Panc1 (cell line): ENCODE measurements at regions not wholly inside any gene's neighbourhood (a gene's known extent, or its start where the extent isn't known, plus 50 kb on each side); places are given as distances from the start of the nearest gene placed in this dataset.

Source experiments
- POLR2AphosphoS5 ChIP-seq: IDR thresholded peaks from 2 replicates; pipeline ENCODE4 v1.6.1; 2012; ENCODE audit warnings: mild to moderate bottlenecking, low read depth, low read length, moderate library complexity
- TF ChIP-seq, protein P1 (sequence below): fragments of 450-650 bp; IDR thresholded peaks from 2 replicates; pipeline ENCODE4 v1.5.1; 2017; ENCODE audit warnings: mild to moderate bottlenecking

DNA sequence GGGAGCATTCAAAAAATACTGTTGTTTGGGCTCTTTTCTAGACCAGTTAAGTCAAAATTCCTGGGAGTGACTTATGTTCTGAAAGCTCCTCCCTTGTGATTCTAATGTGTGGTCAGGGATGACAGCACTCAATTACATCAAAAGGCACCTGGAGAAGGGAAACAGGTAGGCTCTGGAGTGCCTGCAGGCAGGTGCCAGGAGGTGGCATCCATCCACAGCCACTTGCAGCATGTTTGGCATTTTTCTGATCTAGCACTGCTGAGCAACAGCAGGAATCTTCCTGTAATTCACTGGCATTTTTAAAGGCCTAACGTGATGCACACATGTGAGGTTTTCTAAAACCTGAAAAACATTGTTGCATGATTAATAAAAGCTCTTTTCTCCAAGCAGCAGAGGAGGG lies 94.6 kb downstream of the CCNA1 start:
- no peak for TF ChIP-seq POLR2AphosphoS5
- TF ChIP-seq, protein P1, sequence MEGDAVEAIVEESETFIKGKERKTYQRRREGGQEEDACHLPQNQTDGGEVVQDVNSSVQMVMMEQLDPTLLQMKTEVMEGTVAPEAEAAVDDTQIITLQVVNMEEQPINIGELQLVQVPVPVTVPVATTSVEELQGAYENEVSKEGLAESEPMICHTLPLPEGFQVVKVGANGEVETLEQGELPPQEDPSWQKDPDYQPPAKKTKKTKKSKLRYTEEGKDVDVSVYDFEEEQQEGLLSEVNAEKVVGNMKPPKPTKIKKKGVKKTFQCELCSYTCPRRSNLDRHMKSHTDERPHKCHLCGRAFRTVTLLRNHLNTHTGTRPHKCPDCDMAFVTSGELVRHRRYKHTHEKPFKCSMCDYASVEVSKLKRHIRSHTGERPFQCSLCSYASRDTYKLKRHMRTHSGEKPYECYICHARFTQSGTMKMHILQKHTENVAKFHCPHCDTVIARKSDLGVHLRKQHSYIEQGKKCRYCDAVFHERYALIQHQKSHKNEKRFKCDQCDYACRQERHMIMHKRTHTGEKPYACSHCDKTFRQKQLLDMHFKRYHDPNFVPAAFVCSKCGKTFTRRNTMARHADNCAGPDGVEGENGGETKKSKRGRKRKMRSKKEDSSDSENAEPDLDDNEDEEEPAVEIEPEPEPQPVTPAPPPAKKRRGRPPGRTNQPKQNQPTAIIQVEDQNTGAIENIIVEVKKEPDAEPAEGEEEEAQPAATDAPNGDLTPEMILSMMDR, result no peak
